ENCODE measurements at regions not wholly inside any gene's neighbourhood (a gene's known extent, or its start where the extent isn't known, plus 50 kb on each side); places are given as distances from the start of the nearest gene placed in this dataset.

DNA sequence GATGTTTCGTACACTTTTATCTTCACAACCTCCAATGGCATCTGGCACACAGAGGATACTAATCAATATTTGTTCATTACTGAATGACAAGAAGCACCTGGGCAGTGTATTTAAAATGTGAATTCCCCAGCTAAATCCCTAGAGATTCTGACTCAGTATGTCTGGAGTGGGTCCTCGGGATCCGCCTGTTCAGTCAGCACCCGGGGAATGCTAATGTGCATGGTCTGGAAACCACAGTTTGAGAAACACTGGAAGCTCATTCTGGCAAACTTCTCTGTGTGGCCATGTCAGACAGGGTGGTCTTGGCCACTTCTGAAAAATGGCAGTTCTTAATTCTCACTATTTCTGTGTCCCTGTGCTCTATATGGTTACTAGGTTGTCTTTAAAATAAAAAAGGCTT lies 138.8 kb upstream of the VCX start:
- Histone ChIP-seq H3K36me3 (ENCODE audit: control insufficient read depth, insufficient read depth, low read length) (no peaks in the 10 kb centered on the region), H3K4me3 (ENCODE audit: low read depth, low read length) (no peak overlapping the region), H3K27me3 (ENCODE audit: control insufficient read depth, insufficient read depth, low read length) (no peaks in the 10 kb centered on the region)
- DNase-seq (ENCODE audit: low read depth), result no peak
- ChIA-PET POLR2A (no interaction called here), CTCF (no interaction called here)
- TF ChIP-seq, protein P1, sequence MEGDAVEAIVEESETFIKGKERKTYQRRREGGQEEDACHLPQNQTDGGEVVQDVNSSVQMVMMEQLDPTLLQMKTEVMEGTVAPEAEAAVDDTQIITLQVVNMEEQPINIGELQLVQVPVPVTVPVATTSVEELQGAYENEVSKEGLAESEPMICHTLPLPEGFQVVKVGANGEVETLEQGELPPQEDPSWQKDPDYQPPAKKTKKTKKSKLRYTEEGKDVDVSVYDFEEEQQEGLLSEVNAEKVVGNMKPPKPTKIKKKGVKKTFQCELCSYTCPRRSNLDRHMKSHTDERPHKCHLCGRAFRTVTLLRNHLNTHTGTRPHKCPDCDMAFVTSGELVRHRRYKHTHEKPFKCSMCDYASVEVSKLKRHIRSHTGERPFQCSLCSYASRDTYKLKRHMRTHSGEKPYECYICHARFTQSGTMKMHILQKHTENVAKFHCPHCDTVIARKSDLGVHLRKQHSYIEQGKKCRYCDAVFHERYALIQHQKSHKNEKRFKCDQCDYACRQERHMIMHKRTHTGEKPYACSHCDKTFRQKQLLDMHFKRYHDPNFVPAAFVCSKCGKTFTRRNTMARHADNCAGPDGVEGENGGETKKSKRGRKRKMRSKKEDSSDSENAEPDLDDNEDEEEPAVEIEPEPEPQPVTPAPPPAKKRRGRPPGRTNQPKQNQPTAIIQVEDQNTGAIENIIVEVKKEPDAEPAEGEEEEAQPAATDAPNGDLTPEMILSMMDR (IDR thresholded peaks at IDR 0.05; ENCODE audit: insufficient read depth, low read depth, low read length), result no peak

DNA sequence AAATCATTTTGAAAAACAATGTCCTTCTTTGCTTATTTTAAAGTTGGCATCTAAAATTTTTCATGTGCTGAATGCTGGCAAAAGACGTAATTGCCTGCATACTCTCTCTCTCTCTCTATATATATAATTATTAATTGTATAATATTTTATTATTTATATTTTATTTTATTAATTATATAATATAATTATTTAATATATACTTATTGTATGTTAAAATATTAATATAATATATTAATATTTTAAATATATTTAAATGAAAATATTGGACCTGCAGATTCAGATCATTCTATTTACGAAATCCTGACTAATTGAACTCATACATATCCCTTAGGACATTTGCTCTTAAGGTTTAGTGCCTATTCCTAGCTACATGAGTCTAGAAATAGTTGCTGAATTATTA lies 144.7 kb upstream of the VCX start:
- Histone ChIP-seq H3K4me3 (ENCODE audit: low read depth, low read length) (no peak overlapping the region), H3K36me3 (ENCODE audit: control insufficient read depth, insufficient read depth, low read length) (no peaks in the 10 kb centered on the region), H3K27me3 (ENCODE audit: control insufficient read depth, insufficient read depth, low read length) (no peaks in the 10 kb centered on the region)
- ChIA-PET CTCF (no interaction called here), POLR2A (no interaction called here)
- DNase-seq (ENCODE audit: low read depth), result no peak
- TF ChIP-seq, protein P1 (IDR thresholded peaks at IDR 0.05; ENCODE audit: insufficient read depth, low read depth, low read length), result no peak

DNA sequence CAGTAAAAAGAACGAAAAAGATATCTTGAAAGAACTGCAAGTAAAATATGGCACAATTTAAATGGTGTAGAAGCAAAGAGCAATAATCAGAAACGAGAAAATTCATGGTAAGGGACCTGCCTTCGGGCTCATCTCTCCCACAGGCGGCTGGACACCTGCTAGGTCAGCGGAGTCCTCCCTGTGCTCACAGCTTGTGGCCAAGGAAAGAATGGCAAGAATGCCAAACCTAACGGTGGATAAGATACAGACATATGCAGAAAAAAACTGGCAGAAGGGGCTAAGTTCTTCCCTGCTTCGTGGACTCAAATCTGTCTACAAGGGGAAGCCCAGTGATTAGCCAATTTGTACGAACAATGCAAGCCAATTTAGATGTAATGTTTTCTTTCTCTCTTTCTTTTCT lies 152.1 kb upstream of the VCX start:
- Histone ChIP-seq H3K4me3 (ENCODE audit: low read depth, low read length) (no peak overlapping the region), H3K27me3 (ENCODE audit: control insufficient read depth, insufficient read depth, low read length) (no peaks in the 10 kb centered on the region), H3K36me3 (ENCODE audit: control insufficient read depth, insufficient read depth, low read length) (no peaks in the 10 kb centered on the region)
- POLR2A ChIA-PET, result no interaction called here
- TF ChIP-seq, protein P1 (IDR thresholded peaks at IDR 0.05; ENCODE audit: insufficient read depth, low read depth, low read length), result no peak
- CTCF ChIA-PET, result no interaction called here
- no peak for DNase-seq (ENCODE audit: low read depth)

DNA sequence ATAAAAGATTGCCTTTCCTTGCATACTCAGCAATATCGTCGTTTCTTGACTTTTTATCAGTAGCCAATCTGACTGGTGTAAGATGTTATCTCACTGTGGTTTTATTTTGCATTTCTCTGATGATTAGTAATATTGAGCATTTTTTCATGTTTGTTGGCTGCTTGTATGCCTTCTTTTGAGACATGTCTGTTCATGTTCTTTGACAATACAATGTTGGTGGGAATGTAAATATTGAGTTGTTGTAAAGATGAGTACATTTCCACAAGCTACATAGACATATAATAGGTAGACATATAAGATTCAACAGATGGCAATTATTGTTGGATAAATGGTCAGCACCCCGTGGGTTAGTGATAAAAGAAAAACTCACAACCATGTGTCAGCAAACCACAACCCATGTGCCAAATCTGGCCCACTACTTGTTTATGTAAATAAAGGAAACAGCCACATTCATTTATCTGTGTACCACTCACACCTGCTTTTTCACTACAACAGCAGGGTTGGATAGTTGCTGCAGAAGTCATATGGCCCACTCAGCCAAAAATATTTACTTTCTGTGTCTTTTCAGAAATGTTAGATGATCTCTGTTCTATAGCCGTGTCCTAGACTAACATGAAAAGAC lies 153.1 kb upstream of the VCX start:
- Histone ChIP-seq H3K4me3 (ENCODE audit: low read depth, low read length) (no peak overlapping the region), H3K27me3 (ENCODE audit: control insufficient read depth, insufficient read depth, low read length) (no peaks in the 10 kb centered on the region), H3K36me3 (ENCODE audit: control insufficient read depth, insufficient read depth, low read length) (no peaks in the 10 kb centered on the region)
- POLR2A ChIA-PET, result no interaction called here
- TF ChIP-seq, protein P1 (IDR thresholded peaks at IDR 0.05; ENCODE audit: insufficient read depth, low read depth, low read length), result no peak
- CTCF ChIA-PET, result no interaction called here
- no peak for DNase-seq (ENCODE audit: low read depth)

DNA sequence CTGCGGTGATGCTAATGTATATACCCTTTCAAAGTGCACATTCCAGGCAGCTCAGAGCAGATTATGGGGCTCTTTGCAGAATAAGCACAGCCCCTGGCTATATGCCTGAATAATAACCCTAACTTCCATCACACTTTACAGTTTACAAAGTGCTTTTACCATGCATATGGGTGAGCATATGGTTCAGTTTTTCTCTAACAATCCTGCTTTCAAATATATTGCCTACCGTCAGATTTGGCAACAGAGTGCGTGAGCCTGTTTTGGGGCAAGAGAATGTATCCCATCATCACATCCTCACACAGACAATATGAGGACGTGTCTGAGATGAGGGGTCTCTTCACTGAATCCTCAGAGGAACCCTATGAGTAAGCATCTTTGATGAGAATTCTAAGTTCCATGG lies 162.8 kb upstream of the VCX start:
- TF ChIP-seq, protein P1 (IDR thresholded peaks at IDR 0.05; ENCODE audit: insufficient read depth, low read depth, low read length), result no peak
- H3K4me3 ChIP-seq (ENCODE audit: low read depth, low read length), result no peak overlapping the region
- ChIA-PET POLR2A (no interaction called here), CTCF (no interaction called here)
- no peaks in the 10 kb centered on the region for H3K36me3 ChIP-seq (ENCODE audit: control insufficient read depth, insufficient read depth, low read length)
- no peak for DNase-seq (ENCODE audit: low read depth)
- no peaks in the 10 kb centered on the region for H3K27me3 ChIP-seq (ENCODE audit: control insufficient read depth, insufficient read depth, low read length)

All from BJ (cell line).